ENCODE measurements at regions not wholly inside any gene's neighbourhood (a gene's known extent, or its start where the extent isn't known, plus 50 kb on each side); places are given as distances from the start of the nearest gene placed in this dataset.

DNA sequence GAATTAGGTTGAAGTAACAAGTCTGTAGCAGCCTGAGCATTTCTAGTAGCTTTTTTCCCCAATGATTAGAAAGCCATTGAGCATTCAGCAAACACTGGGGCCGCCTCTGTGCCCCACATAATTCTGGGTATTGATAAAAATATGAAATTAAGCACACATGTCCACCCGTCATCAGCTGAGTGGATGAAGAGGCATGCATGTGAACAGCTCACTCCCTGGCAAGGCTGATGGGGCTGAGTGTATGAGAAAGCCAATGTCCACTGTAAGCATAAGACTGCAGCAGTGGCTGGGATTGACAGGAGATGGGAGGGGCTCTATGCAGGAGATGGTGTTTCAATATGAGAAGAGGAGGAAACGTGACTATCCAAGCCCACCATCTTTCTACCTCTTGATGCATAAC is 124.4 kb upstream of the KLHL29 start:
- TF ChIP-seq, protein P1, sequence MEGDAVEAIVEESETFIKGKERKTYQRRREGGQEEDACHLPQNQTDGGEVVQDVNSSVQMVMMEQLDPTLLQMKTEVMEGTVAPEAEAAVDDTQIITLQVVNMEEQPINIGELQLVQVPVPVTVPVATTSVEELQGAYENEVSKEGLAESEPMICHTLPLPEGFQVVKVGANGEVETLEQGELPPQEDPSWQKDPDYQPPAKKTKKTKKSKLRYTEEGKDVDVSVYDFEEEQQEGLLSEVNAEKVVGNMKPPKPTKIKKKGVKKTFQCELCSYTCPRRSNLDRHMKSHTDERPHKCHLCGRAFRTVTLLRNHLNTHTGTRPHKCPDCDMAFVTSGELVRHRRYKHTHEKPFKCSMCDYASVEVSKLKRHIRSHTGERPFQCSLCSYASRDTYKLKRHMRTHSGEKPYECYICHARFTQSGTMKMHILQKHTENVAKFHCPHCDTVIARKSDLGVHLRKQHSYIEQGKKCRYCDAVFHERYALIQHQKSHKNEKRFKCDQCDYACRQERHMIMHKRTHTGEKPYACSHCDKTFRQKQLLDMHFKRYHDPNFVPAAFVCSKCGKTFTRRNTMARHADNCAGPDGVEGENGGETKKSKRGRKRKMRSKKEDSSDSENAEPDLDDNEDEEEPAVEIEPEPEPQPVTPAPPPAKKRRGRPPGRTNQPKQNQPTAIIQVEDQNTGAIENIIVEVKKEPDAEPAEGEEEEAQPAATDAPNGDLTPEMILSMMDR (conservative IDR thresholded peaks at IDR 0.05; ENCODE audit: low read depth, low read length), result no peak
- TF ChIP-seq POLR2A (IDR thresholded peaks at IDR 0.05; ENCODE audit: low read depth, low read length) (no peak), RFX5 (IDR thresholded peaks at IDR 0.05; ENCODE audit: low read depth, low read length) (no peak), MAFK (IDR thresholded peaks at IDR 0.05; ENCODE audit: low read depth, low read length) (no peak), CEBPB (IDR thresholded peaks at IDR 0.05; ENCODE audit: low read depth, low read length) (no peak), RAD21 (IDR thresholded peaks at IDR 0.05; ENCODE audit: low read length) (no peak), USF2 (IDR thresholded peaks at IDR 0.05; ENCODE audit: low read depth, low read length) (no peak), MAZ (IDR thresholded peaks at IDR 0.05; ENCODE audit: borderline replicate concordance, low read depth, low read length) (no peak), FOS (IDR thresholded peaks at IDR 0.05; ENCODE audit: low read depth, low read length) (no peak), SMC3 (IDR thresholded peaks at IDR 0.05; ENCODE audit: low read depth, low read length) (no peak), MXI1 (IDR thresholded peaks at IDR 0.05; ENCODE audit: borderline replicate concordance, low read depth, low read length) (no peak), CHD1 (IDR thresholded peaks at IDR 0.05; ENCODE audit: low read depth, low read length) (no peak), BHLHE40 (IDR thresholded peaks at IDR 0.05; ENCODE audit: low read depth, low read length) (no peak)
- TF ChIP-seq, protein P2, sequence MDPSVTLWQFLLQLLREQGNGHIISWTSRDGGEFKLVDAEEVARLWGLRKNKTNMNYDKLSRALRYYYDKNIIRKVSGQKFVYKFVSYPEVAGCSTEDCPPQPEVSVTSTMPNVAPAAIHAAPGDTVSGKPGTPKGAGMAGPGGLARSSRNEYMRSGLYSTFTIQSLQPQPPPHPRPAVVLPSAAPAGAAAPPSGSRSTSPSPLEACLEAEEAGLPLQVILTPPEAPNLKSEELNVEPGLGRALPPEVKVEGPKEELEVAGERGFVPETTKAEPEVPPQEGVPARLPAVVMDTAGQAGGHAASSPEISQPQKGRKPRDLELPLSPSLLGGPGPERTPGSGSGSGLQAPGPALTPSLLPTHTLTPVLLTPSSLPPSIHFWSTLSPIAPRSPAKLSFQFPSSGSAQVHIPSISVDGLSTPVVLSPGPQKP (IDR thresholded peaks at IDR 0.05; ENCODE audit: borderline replicate concordance, low read depth, low read length), result no peak

Data from IMR-90 (cell line).